HG03571 (cell line): ENCODE measurements at regions not wholly inside any gene's neighbourhood (a gene's known extent, or its start where the extent isn't known, plus 50 kb on each side); places are given as distances from the start of the nearest gene placed in this dataset.

Source experiments
- ATAC-seq: cut with Tn5 transposase; IDR thresholded peaks from one replicate; pipeline ENCODE4 v1.9.1; 2021; ENCODE audit not compliant: unreplicated experiment

- ATAC-seq, result no peak
Observed at GRCh38 chr13:76225815-76226489, 589.8 kb downstream of the LMO7 start.

- ATAC-seq, result no peak
Observed at GRCh38 chr13:76223999-76224398, 587.9 kb downstream of the LMO7 start.

DNA sequence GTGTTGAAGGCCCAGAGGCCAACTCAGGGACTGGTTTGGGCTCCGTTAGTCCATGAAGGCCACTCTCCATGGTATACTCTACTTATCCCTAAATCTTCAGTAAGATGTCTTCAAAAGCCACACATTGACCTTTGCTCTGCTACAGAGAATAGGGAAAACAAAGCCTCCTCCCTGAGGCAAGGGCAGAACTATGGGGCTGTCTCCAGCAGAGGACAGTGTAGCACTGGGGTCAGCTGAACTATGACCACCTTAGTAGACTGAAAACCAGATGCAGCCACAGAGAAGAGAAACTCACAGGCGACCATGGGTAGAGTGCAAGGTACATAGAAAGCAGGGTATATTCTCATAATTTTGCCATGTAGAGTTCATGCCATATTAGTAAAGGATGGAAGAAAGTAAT is 587.4 kb downstream of the LMO7 start:
- no peak for ATAC-seq

DNA sequence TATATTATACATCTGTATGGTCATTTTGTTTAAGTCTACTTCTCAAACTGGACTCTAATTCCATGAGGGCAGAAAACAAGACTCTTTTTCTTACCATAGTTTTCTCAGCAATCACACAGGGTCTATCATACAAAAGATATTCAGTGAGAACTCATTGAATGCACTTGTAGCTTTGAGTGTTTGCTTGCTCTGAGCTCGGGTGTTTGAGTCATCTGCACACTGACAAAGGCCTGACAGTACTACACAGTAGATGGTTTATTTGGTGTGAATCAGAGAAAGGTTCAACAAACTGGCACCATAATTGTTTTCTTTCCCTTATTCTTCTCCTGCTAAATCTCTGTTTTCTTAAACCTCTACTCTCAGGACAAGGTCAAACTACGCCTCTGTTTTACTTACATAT is 586.4 kb downstream of the LMO7 start:
- ATAC-seq, result no peak

DNA sequence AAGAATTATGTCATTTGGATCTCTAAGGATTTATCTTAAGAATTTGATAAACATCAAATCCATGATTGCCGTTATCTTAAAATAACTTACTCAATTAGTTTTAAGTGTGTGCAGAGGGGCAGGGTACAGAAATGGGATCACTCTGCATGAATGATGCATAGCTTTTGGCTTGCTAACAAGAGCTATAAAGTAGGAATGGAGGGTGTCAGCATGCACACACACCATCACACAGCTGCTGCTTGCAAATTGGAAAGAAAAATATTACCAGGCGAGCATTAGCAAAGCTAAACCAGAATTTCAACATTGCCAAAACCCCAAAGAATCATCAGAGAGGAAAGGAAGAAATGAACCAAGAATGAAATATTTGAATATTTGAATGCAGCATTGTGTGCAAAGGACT is 580.6 kb downstream of the LMO7 start:
- ATAC-seq, result no peak

DNA sequence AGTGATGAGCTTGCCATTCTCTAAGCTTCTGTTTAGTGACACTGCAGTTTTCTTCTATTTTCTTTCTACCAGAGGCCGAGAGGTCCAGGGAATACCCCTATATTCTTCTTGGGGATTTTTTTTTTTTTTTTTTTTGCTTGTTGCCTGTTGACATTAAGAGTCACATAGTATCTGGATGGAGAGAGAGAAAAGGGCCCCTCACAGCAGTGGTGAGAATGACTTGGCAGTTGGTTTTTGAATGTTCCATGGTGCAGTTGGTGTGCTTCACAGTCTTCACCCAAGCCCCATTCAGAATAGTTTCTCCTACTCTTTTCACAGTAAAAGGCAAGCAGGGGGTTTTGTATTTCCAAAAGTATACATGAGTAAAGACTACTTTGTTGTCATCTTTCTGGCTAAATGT is 577.9 kb downstream of the LMO7 start:
- no peak for ATAC-seq

GRCh38 chr13:76213423-76213904 is 577.3 kb downstream of the LMO7 start:
- peak; percentile 54 for ATAC-seq

DNA sequence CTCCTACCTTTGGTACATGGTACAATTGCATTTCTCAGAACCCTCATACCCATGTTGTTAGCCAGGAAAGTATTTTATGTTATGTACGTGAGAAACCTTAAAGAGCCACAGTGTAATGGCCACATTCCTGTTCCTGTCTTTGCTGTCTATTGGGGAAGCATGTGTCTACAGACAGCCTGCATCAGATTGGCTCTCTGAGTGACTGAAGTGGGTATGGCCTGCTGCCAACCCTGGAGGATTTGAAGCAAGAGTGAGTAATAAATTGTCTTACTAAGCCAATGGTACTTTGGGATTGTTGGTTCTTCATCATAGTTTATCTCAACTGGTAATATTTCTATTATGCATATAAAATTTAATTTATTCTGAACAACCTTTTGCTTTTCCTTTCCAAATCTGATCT is 574.1 kb downstream of the LMO7 start:
- ATAC-seq, result no peak

DNA sequence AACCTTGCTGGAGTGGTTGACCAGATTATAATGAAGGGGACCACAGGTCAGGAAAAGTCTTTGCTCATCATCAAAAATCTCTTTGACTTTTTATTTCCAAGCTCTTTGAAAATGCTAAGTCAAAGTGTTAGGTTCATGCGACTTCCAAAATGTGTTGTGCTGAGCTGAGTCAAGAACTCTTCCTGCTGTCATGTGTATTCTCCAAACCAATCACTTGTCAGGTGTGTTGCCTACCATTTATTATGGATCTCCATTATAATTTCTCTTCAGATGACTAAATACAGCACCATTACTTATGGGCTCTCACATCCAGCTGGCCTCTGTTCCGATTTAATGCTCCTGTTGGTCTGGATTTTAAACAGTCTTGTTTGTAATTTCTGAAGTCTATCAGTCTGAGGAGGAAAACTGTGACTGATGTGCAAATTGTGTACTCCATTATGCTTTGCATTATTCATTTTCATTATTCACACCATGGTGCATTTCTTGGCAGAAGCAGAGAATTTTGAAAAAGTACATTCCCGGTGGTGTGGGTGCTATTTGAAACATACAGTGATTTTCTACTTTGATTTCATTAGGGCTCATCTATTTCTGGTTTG is 562.5 kb downstream of the LMO7 start:
- ATAC-seq, result no peak

DNA sequence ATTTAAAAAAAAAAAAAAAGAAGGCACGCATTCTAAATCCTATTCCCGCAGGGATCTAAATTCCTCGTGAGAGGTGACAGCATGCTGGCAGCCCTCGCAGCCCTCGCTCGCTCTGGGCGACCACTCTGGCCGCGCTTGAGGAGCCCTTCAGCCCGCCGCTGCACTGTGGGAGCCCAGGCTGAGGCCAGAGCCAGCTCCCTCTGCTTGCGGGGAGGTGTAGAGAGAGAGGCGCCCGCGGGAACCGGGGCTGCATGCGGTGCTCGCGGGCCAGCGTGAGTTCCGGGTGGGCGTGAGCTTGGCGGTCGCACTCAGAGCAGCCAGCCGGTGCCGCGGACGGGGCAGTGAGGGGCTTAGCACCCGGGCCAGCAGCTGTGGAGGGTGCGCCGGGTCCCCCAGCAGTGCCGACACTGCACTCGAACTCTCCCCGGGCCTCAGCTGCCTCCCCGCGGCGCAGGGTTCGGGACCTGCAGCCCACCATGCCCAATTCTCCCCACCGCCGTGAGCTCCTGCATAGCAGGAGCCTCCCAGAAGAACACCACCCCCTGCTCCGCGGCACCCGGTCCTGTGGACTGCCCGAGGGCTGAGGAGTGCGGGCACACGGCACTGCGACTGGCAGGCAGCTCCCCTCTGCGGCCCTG is 553.9 kb downstream of the LMO7 start:
- no peak for ATAC-seq

- no peak for ATAC-seq
Observed at GRCh38 chr13:76175961-76176725, 540.0 kb downstream of the LMO7 start.

- ATAC-seq, result no peak
Observed at GRCh38 chr13:76168661-76169060, 532.5 kb downstream of the LMO7 start.

- no peak for ATAC-seq
Observed at GRCh38 chr13:76164290-76164689, 528.2 kb downstream of the LMO7 start.

- no peak for ATAC-seq
Observed at GRCh38 chr13:76163761-76164160, 527.6 kb downstream of the LMO7 start.

DNA sequence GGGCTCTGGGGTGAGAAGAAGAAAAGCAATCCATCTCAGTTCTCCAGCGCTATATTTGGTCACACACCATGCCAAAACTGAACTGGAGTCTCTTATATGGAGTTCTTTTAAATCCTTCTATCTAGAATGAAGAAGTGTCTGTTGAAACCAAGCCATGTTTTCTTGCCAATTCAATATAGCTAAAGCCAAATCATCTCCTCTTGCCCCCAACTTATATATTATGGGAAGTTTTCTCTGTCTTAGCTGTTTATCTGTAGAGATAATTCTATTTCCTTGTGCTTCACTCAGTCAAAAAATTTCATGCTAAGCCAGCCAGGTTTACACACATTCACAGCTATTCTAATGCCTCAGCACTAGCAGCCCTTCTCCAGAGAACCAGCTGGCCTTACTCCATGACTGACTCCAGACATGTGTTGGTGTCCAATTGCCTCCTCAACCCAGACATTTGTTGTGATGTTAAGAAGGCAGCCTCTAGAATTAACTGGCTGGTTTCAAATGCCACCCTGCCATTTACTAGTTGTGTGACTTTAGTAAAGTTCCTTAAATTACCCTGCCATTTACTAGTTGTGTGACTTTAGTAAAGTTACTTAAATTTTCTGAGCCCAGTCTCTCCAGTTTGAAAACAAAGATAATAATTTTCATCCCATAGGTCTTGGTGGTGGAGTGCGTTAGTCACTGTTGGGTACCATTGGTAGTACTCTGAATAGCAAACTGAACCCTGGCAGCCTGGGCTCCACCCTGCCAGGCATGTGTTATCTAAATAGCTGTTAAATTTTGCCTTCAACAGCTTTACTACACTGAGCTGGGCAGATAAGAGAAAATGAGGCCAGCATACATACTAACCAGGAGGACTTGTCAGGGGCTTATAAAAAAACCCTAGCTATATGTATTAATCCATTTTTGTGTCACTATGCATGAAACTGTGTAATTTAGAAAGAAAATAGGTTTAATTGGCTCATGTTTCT is 525.1 kb downstream of the LMO7 start:
- ATAC-seq, result no peak

- ATAC-seq, result no peak
Observed at GRCh38 chr13:76160506-76160905, 524.4 kb downstream of the LMO7 start.

DNA sequence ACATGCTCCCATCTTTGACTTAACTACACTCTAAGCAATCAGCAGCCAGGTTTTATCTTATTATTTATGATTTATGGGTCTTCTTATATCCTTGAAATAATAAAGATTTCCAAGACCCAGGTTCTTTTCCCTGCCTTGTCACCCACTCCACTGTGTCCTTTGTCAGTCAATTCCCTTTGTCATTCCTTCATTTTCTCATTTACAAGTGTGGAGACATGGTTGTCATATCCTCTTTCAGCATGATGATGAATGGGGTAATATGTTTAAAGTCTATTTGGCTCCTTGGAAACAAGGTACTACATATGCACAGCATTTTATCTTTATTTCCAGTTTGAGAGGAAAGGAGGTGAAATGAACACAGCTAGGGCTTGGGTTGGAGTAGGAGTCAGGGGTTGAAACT is 521.8 kb downstream of the LMO7 start:
- ATAC-seq, result no peak

DNA sequence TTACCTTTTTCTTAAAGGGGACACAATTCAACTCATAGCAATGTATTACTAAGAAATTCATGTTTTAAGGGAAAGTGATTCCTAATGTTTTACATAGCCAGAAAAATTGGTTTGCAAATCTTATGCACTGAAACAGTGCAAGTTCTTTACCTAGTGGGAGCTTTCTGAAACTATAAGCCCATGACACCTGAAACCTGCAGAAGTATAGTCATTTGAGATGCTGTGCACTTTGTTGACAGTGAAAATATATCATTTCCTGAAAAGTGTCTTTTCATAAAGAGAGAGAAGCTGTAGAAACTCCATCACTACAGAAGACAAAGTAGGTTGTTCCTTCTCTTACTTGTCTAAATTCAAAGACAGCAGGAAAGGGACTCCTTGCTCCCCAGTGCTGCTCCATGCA is 517.1 kb downstream of the LMO7 start:
- ATAC-seq, result no peak

DNA sequence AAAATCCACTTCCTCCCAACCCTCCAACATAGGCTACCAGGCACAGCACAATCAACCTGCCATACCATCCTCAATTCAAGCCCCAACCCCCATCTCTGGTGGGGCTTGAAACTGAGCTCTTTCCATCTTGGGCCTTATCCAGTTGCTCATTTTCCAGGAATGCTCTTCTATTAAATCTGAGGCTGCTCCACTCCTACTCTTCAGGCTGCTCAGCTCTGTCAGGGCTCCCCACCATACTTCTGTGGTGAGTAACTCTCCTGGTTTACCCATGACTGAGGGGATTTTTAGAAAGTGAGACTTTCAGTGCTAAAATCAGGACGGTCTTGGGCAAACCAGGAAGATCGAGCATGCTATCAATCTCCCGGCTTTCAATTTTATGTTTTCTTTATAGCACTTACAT is 512.8 kb downstream of the LMO7 start:
- ATAC-seq, result no peak

- no peak for ATAC-seq
Observed at GRCh38 chr13:76148374-76148773, 512.2 kb downstream of the LMO7 start.

- ATAC-seq, result no peak
Observed at GRCh38 chr13:76132532-76132931, 496.4 kb downstream of the LMO7 start.
